ENCODE measurements at regions not wholly inside any gene's neighbourhood (a gene's known extent, or its start where the extent isn't known, plus 50 kb on each side); places are given as distances from the start of the nearest gene placed in this dataset.
A peak's percentile ranks its signal among the peaks of the same experiment; 100 is the strongest.

DNA sequence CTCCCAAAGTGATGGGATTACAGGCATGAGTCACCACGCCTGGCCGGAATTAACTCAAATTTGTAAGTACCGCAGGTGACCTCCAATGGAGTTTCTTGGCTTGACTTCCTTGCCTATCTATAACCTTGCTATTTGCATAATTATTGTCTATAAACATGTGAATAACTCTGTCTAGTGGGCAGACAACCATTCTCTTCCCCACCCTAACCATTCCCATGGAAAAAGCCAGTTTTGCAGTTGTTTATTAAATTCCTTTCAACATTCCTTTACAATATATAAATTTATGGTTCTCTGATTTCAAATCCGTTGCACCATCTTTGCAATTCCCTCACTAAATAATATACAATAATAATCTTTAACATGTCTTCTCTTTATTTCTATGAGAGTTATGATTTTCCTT, 61.0 kb upstream of the ZDHHC17 start:
- TF ChIP-seq, protein P1, sequence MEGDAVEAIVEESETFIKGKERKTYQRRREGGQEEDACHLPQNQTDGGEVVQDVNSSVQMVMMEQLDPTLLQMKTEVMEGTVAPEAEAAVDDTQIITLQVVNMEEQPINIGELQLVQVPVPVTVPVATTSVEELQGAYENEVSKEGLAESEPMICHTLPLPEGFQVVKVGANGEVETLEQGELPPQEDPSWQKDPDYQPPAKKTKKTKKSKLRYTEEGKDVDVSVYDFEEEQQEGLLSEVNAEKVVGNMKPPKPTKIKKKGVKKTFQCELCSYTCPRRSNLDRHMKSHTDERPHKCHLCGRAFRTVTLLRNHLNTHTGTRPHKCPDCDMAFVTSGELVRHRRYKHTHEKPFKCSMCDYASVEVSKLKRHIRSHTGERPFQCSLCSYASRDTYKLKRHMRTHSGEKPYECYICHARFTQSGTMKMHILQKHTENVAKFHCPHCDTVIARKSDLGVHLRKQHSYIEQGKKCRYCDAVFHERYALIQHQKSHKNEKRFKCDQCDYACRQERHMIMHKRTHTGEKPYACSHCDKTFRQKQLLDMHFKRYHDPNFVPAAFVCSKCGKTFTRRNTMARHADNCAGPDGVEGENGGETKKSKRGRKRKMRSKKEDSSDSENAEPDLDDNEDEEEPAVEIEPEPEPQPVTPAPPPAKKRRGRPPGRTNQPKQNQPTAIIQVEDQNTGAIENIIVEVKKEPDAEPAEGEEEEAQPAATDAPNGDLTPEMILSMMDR (IDR thresholded peaks at IDR 0.05) = no peak
- no peak overlapping the region for H3K4me3 Mint-ChIP-seq
- no peaks in the 10 kb centered on the region for H3K9me3 ChIP-seq (ENCODE audit: control insufficient read depth, insufficient read depth, low read length)
- no peaks in the 10 kb centered on the region for H3K36me3 Mint-ChIP-seq
- no peak overlapping the region for H3K4me3 ChIP-seq (ENCODE audit: low read length)
- H3K4me1 ChIP-seq (ENCODE audit: control insufficient read depth, insufficient read depth, low read length) = no peaks in the 10 kb centered on the region
- no peak for ATAC-seq
- H3K27me3 ChIP-seq (ENCODE audit: control insufficient read depth, insufficient read depth, low read length) = no peaks in the 10 kb centered on the region
- no peak overlapping the region for H3K27ac Mint-ChIP-seq
- H3K27ac ChIP-seq (ENCODE audit: low read length) = no peak overlapping the region
- 92% methylated on average over 3 of the region's 4 CpGs for WGBS (ENCODE audit: insufficient coverage)
- H3K9me3 Mint-ChIP-seq = no peaks in the 10 kb centered on the region
- H3K4me1 Mint-ChIP-seq = peaks cover 0 to 7% of the 10 kb centered on the region in 2 donors
- H3K36me3 ChIP-seq (ENCODE audit: control insufficient read depth, insufficient read depth, low read length) = no peaks in the 10 kb centered on the region
- no peak for DNase-seq
- peaks cover 7 to 11% of the 10 kb centered on the region in 2 donors for H3K27me3 Mint-ChIP-seq (ENCODE audit: low read depth in 2 of 2)
- intact Hi-C loops (cut with micrococcal nuclease) = no loop called here

DNA sequence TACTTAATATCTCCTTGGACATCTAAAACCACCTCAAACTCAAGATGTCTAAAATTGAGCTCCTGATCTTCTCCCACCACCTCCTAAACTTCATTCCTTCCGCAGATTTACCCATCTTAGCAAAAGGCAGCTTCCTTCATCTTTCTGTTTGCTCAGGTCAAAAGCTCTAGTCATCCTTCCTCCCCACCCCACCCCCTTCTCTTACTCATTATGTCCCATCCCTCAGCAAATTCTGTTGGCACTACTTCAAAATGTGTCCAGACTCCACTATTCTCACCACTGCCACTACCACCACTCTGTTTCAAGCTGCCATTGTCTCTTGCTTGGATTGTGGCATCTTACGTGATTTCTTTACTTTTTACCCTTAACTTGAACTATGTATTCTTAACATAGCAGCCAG, 59.2 kb upstream of the ZDHHC17 start:
- no peak overlapping the region for H3K27ac Mint-ChIP-seq
- no peak overlapping the region for H3K4me3 ChIP-seq (ENCODE audit: low read length)
- no peaks in the 10 kb centered on the region for H3K4me1 ChIP-seq (ENCODE audit: control insufficient read depth, insufficient read depth, low read length)
- no peak for DNase-seq
- no peaks in the 10 kb centered on the region for H3K9me3 Mint-ChIP-seq
- H3K27me3 ChIP-seq (ENCODE audit: control insufficient read depth, insufficient read depth, low read length) = no peaks in the 10 kb centered on the region
- no peaks in the 10 kb centered on the region for H3K36me3 Mint-ChIP-seq
- H3K27me3 Mint-ChIP-seq (ENCODE audit: low read depth in 2 of 2) = peaks cover 7 to 12% of the 10 kb centered on the region in 2 donors
- no peaks in the 10 kb centered on the region for H3K36me3 ChIP-seq (ENCODE audit: control insufficient read depth, insufficient read depth, low read length)
- peaks cover 0 to 7% of the 10 kb centered on the region in 2 donors for H3K4me1 Mint-ChIP-seq
- TF ChIP-seq, protein P1 (IDR thresholded peaks at IDR 0.05) = no peak
- no peak for ATAC-seq
- 47% methylated on average over 2 of the region's 2 CpGs for WGBS (ENCODE audit: insufficient coverage)
- no peaks in the 10 kb centered on the region for H3K9me3 ChIP-seq (ENCODE audit: control insufficient read depth, insufficient read depth, low read length)
- no peak overlapping the region for H3K4me3 Mint-ChIP-seq
- intact Hi-C loops (cut with micrococcal nuclease) = no loop called here
- no peak overlapping the region for H3K27ac ChIP-seq (ENCODE audit: low read length)

DNA sequence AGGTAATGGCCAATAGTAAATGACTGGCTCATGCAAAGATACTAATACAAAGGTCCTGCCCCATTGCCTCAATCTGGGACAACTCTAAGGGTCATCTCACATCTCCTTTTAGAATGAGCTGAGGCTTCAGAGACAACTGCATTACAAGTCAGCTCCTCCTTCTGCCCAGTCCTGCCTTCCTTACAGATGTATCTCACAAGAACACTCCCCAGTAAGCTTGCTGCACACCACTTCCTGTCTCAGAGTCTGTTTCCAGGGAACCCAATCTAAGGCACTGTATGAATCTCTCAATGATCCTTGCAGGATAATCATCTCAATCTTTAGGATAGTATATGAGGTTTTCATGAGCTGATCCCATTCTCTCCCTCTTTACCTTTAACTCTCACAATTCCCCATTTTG, 57.8 kb upstream of the ZDHHC17 start:
- Mint-ChIP-seq H3K27me3 (ENCODE audit: low read depth in 2 of 2) (peaks cover 10 to 15% of the 10 kb centered on the region in 2 donors), H3K9me3 (no peaks in the 10 kb centered on the region), H3K36me3 (no peaks in the 10 kb centered on the region), H3K4me1 (peaks cover 0 to 7% of the 10 kb centered on the region in 2 donors), H3K27ac (no peak overlapping the region), H3K4me3 (no peak overlapping the region)
- no peak overlapping the region for H3K27ac ChIP-seq (ENCODE audit: low read length)
- TF ChIP-seq, protein P1 (IDR thresholded peaks at IDR 0.05) = no peak
- no peaks in the 10 kb centered on the region for H3K9me3 ChIP-seq (ENCODE audit: control insufficient read depth, insufficient read depth, low read length)
- intact Hi-C loops (cut with micrococcal nuclease) = no loop called here
- H3K4me3 ChIP-seq (ENCODE audit: low read length) = no peak overlapping the region
- H3K36me3 ChIP-seq (ENCODE audit: control insufficient read depth, insufficient read depth, low read length) = no peaks in the 10 kb centered on the region
- peak in 2 of 3 donors; percentile 32 to 55 for ATAC-seq
- H3K4me1 ChIP-seq (ENCODE audit: control insufficient read depth, insufficient read depth, low read length) = no peaks in the 10 kb centered on the region
- no peaks in the 10 kb centered on the region for H3K27me3 ChIP-seq (ENCODE audit: control insufficient read depth, insufficient read depth, low read length)
- DNase-seq = peak in 1 of 2 donors; percentile 7

DNA sequence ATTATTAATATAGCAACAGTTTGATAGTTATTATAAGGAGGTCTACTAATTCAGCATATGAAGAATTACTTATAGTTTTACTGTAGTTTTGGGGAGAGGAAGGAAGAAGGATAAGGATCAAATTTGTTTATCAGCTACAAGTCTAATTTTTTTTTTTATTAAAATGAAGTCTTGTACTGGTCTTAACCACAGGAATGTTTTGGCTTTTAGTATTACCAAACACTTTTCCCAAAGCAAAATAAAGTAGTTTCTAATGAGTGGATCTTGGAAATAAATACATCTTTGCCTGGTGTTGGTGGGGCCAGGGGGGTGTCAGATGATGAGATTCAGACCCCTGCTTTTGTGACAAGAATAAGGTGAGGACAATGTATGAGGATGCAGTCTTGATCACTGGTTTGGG, 57.2 kb upstream of the ZDHHC17 start:
- DNase-seq = no peak
- Mint-ChIP-seq H3K36me3 (no peaks in the 10 kb centered on the region), H3K9me3 (no peaks in the 10 kb centered on the region), H3K27ac (no peak overlapping the region), H3K4me3 (no peak overlapping the region), H3K27me3 (ENCODE audit: low read depth in 2 of 2) (peaks cover 13 to 16% of the 10 kb centered on the region in 2 donors), H3K4me1 (peaks cover 0 to 7% of the 10 kb centered on the region in 2 donors)
- no peak for ATAC-seq
- H3K4me1 ChIP-seq (ENCODE audit: control insufficient read depth, insufficient read depth, low read length) = no peaks in the 10 kb centered on the region
- no peaks in the 10 kb centered on the region for H3K27me3 ChIP-seq (ENCODE audit: control insufficient read depth, insufficient read depth, low read length)
- H3K9me3 ChIP-seq (ENCODE audit: control insufficient read depth, insufficient read depth, low read length) = no peaks in the 10 kb centered on the region
- no peaks in the 10 kb centered on the region for H3K36me3 ChIP-seq (ENCODE audit: control insufficient read depth, insufficient read depth, low read length)
- TF ChIP-seq, protein P1 (IDR thresholded peaks at IDR 0.05) = no peak
- H3K4me3 ChIP-seq (ENCODE audit: low read length) = no peak overlapping the region
- intact Hi-C loops (cut with micrococcal nuclease) = no loop called here
- no peak overlapping the region for H3K27ac ChIP-seq (ENCODE audit: low read length)

Data from natural killer cell (primary cell).